ENCODE measurements at regions not wholly inside any gene's neighbourhood (a gene's known extent, or its start where the extent isn't known, plus 50 kb on each side); places are given as distances from the start of the nearest gene placed in this dataset.

DNA sequence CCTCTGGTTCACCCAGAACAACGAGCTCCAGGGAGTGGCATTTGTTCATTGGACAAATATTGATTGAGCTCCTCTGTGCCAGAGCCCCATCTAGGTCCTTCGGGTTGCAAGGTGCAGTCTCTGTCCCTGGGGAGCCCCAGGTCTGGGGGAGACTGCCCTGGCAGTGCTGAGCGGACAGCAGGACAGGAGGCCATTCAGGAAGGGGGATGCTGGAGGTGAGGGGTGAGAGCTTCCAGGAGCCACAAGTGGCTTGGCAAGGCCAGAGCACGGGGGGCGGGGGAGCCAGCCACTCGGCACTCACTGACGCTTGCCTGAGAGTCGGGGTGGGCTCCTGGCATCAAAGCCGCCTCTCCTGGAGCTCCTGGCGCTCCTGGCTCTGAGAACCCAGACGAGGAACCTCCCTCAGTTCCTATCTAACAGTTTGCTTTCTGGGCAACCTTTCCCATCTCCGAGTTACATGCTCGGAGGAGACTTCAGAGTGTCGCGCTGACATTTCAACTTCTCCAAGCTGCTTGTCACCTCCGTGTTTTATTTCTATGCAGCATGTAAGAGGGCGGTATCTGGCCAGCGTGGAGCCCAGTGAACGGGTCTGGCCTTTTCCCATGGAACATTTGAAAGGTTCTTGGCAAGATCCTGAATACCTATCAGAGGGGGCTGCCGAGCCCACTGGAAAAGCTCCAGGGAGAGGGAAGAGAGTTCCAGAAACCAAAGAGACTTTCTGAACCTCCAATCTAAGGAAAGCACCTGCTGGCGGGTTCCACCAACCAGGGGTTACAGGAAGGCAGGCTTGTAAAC, 62.0 kb upstream of the BCL11B start (continued):
- TF ChIP-seq, protein P1, sequence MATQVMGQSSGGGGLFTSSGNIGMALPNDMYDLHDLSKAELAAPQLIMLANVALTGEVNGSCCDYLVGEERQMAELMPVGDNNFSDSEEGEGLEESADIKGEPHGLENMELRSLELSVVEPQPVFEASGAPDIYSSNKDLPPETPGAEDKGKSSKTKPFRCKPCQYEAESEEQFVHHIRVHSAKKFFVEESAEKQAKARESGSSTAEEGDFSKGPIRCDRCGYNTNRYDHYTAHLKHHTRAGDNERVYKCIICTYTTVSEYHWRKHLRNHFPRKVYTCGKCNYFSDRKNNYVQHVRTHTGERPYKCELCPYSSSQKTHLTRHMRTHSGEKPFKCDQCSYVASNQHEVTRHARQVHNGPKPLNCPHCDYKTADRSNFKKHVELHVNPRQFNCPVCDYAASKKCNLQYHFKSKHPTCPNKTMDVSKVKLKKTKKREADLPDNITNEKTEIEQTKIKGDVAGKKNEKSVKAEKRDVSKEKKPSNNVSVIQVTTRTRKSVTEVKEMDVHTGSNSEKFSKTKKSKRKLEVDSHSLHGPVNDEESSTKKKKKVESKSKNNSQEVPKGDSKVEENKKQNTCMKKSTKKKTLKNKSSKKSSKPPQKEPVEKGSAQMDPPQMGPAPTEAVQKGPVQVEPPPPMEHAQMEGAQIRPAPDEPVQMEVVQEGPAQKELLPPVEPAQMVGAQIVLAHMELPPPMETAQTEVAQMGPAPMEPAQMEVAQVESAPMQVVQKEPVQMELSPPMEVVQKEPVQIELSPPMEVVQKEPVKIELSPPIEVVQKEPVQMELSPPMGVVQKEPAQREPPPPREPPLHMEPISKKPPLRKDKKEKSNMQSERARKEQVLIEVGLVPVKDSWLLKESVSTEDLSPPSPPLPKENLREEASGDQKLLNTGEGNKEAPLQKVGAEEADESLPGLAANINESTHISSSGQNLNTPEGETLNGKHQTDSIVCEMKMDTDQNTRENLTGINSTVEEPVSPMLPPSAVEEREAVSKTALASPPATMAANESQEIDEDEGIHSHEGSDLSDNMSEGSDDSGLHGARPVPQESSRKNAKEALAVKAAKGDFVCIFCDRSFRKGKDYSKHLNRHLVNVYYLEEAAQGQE (IDR thresholded peaks at IDR 0.05; ENCODE audit: unreplicated experiment), result no peak
- no peak for TF ChIP-seq JUNB (IDR thresholded peaks at IDR 0.05; ENCODE audit: unreplicated experiment)
- TF ChIP-seq POLR2AphosphoS5 (IDR thresholded peaks at IDR 0.05; ENCODE audit: low read depth), result no peak
- no peak for TF ChIP-seq ZNF114 (CRISPR knock-in tag; IDR thresholded peaks at IDR 0.05)
- TF ChIP-seq, protein P2, sequence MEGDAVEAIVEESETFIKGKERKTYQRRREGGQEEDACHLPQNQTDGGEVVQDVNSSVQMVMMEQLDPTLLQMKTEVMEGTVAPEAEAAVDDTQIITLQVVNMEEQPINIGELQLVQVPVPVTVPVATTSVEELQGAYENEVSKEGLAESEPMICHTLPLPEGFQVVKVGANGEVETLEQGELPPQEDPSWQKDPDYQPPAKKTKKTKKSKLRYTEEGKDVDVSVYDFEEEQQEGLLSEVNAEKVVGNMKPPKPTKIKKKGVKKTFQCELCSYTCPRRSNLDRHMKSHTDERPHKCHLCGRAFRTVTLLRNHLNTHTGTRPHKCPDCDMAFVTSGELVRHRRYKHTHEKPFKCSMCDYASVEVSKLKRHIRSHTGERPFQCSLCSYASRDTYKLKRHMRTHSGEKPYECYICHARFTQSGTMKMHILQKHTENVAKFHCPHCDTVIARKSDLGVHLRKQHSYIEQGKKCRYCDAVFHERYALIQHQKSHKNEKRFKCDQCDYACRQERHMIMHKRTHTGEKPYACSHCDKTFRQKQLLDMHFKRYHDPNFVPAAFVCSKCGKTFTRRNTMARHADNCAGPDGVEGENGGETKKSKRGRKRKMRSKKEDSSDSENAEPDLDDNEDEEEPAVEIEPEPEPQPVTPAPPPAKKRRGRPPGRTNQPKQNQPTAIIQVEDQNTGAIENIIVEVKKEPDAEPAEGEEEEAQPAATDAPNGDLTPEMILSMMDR (conservative IDR thresholded peaks at IDR 0.05; ENCODE audit: low read depth in 2 of 2), result no peak
- TF ChIP-seq EZH2 (IDR thresholded peaks at IDR 0.05; ENCODE audit: low read depth, unreplicated experiment), result no peak
- TF ChIP-seq, protein P3, sequence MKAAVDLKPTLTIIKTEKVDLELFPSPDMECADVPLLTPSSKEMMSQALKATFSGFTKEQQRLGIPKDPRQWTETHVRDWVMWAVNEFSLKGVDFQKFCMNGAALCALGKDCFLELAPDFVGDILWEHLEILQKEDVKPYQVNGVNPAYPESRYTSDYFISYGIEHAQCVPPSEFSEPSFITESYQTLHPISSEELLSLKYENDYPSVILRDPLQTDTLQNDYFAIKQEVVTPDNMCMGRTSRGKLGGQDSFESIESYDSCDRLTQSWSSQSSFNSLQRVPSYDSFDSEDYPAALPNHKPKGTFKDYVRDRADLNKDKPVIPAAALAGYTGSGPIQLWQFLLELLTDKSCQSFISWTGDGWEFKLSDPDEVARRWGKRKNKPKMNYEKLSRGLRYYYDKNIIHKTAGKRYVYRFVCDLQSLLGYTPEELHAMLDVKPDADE (IDR thresholded peaks at IDR 0.05), result no peak
- TF ChIP-seq NANOG (IDR thresholded peaks at IDR 0.05; ENCODE audit: borderline replicate concordance), result no peak
- no peak for TF ChIP-seq STAT1 (IDR thresholded peaks at IDR 0.05; ENCODE audit: unreplicated experiment)
- no peak for TF ChIP-seq ZNF331 (CRISPR knock-in tag; IDR thresholded peaks at IDR 0.05; ENCODE audit: low read depth)
- no peak for TF ChIP-seq EZH2phosphoT487 (IDR thresholded peaks at IDR 0.05; ENCODE audit: unreplicated experiment)

DNA sequence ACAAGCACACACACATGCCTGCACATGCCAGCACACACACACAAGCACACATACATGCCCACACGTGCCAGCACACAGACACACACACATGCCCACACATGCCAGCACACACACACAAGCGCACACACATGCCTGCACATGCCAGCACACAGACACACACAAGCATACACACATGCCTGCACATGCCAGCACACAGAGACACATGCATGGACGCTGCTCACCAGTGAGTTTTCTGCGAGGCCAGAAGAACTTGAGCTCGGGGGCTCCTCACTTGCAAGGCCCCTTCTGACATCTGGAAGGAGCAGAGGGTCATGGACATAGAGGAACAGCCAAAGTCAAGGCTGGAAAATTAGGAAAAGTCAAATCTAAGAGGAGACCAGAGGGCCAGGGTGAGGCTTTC, 61.2 kb upstream of the BCL11B start:
- Mint-ChIP-seq H3K27ac (no peak overlapping the region), H3K9me3 (no peaks in the 10 kb centered on the region), H3K4me1 (no peaks in the 10 kb centered on the region; the same call in 2 of the 3 replicates), H3K27me3 (ENCODE audit: insufficient read depth, low read depth, poor library complexity) (peaks cover 11% of the 10 kb centered on the region), H3K36me3 (ENCODE audit: low read depth) (no peaks in the 10 kb centered on the region), H3K4me3 (no peak overlapping the region)
- Histone ChIP-seq H4K20me1 (replicated peaks; ENCODE audit: insufficient read depth) (no peaks in the 10 kb centered on the region), H3K79me2 (replicated peaks; ENCODE audit: insufficient read depth) (no peaks in the 10 kb centered on the region), H3K9me2 (ENCODE audit: insufficient read depth) (no peaks in the 10 kb centered on the region), H3K4me3 (no peak overlapping the region), H3K4me2 (no peak overlapping the region), H3F3A (replicated peaks; ENCODE audit: low read depth) (no peaks in the 10 kb centered on the region), H2AFZ (no peak overlapping the region), H3K27ac (ENCODE audit: low read depth) (no peak overlapping the region), H3K36me3 (ENCODE audit: insufficient read depth) (no peaks in the 10 kb centered on the region), H3K27me3 (ENCODE audit: insufficient read depth) (no peaks in the 10 kb centered on the region), H3K4me1 (ENCODE audit: insufficient read depth) (no peaks in the 10 kb centered on the region)
- ATAC-seq (no peak), DNase-seq (ENCODE audit: low spot score) (no peak)
- TF ChIP-seq CREB1 (CRISPR knock-in tag; IDR thresholded peaks at IDR 0.05; ENCODE audit: low read depth) (no peak), JUNB (IDR thresholded peaks at IDR 0.05; ENCODE audit: unreplicated experiment) (no peak), STAT1 (IDR thresholded peaks at IDR 0.05; ENCODE audit: unreplicated experiment) (no peak), NANOG (IDR thresholded peaks at IDR 0.05; ENCODE audit: borderline replicate concordance) (no peak), EZH2 (IDR thresholded peaks at IDR 0.05; ENCODE audit: low read depth, unreplicated experiment) (no peak), ZNF331 (CRISPR knock-in tag; IDR thresholded peaks at IDR 0.05; ENCODE audit: low read depth) (no peak)
- TF ChIP-seq, protein P2 (conservative IDR thresholded peaks at IDR 0.05; ENCODE audit: low read depth in 2 of 2), result no peak
- TF ChIP-seq, protein P1 (IDR thresholded peaks at IDR 0.05; ENCODE audit: unreplicated experiment), result no peak
